Activated CD4-positive, alpha-beta T cell treated with anti-CD3 and anti-CD28 coated beads, Interleukin-2, amount 10 ng/mL, durations not matched to agents 24 days and 14 days (primary cell): ENCODE measurements at regions not wholly inside any gene's neighbourhood (a gene's known extent, or its start where the extent isn't known, plus 50 kb on each side); places are given as distances from the start of the nearest gene placed in this dataset.

Experiments used
- DNase-seq: peaks from one replicate; pipeline ENCODE4 v3.0.0; 2022
- H3K27ac Mint-ChIP-seq: one replicate; pipeline ENCODE4 v1.8.0; 2022; ENCODE audit warnings: mild to moderate bottlenecking, mixed read lengths
- H3K27me3 Mint-ChIP-seq: one replicate; pipeline ENCODE4 v1.8.0; 2022; ENCODE audit warnings: mixed read lengths
- H3K36me3 Mint-ChIP-seq: one replicate; pipeline ENCODE4 v1.8.0; 2022; ENCODE audit warnings: low read depth, mild to moderate bottlenecking, mixed read lengths
- H3K4me1 Mint-ChIP-seq: one replicate; pipeline ENCODE4 v1.8.0; 2021; ENCODE audit warnings: mixed read lengths
- H3K4me3 Mint-ChIP-seq: one replicate; pipeline ENCODE4 v1.8.0; 2022; ENCODE audit warnings: mild to moderate bottlenecking, moderate library complexity, mixed read lengths
- H3K9me3 Mint-ChIP-seq: one replicate; pipeline ENCODE4 v1.8.0; 2021; ENCODE audit warnings: mixed read lengths
- intact Hi-C: fragments of 100-400 bp; cut with micrococcal nuclease; formaldehyde crosslinking; loops from one replicate; pipeline ENCODE4 v1.15.1; 2023

GRCh38 chr13:105979131-105980011 lies 556.1 kb downstream of the EFNB2 start:
- DNase-seq: no peak
- Mint-ChIP-seq H3K4me1 (no peaks in the 10 kb centered on the region), H3K27ac (no peak overlapping the region), H3K9me3 (no peaks in the 10 kb centered on the region), H3K27me3 (no peaks in the 10 kb centered on the region), H3K4me3 (no peak overlapping the region), H3K36me3 (no peaks in the 10 kb centered on the region)
- intact Hi-C loops: no loop called here

- Mint-ChIP-seq H3K4me1 (no peaks in the 10 kb centered on the region), H3K36me3 (no peaks in the 10 kb centered on the region), H3K27me3 (no peaks in the 10 kb centered on the region), H3K27ac (no peak overlapping the region), H3K9me3 (no peaks in the 10 kb centered on the region), H3K4me3 (no peak overlapping the region)
- intact Hi-C loops: no loop called here
- no peak for DNase-seq
These were observed 561.1 kb downstream of the EFNB2 start for GRCh38 chr13:105974380-105974779.

DNA sequence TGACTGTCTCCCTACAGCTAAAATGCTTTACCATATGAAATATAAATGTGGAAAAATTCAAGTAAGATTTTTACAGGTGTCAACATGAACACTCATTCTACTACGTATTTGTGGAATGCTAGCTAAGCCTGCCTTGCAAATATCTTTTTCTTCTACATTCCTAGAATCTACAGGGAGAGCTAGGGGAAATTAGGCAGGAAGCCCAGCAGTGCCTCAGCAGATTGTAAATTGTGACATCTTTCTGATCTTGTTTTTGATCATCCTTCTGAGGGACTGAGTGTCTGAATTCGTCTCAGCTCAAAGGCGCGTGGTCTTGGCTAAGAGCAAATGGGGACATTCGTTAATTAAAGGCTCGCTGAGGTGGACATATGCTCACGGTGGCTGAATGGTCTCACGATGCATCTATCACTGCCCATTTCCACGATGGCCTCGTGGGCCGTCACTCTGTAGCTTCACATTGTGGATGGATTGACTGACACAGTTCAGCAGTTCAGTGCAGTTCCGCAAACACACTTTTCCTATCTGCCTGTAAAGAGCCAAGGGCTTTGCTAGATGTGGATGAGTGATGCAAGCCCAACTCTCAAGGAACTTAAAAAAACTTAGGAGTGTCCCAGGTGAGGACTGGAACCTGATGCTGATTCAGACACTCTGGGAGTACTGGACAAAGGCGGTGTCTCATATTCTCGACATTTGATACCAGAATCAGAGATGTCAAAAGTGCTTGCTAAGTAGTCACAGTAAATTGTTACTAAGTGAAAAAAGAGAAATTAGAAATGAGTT lies 562.5 kb downstream of the EFNB2 start:
- no peaks in the 10 kb centered on the region for H3K9me3 Mint-ChIP-seq
- no peaks in the 10 kb centered on the region for H3K4me1 Mint-ChIP-seq
- no peaks in the 10 kb centered on the region for H3K36me3 Mint-ChIP-seq
- DNase-seq: no peak
- H3K27ac Mint-ChIP-seq: no peak overlapping the region
- H3K4me3 Mint-ChIP-seq: no peak overlapping the region
- no peaks in the 10 kb centered on the region for H3K27me3 Mint-ChIP-seq
- intact Hi-C loops: no loop called here

- Mint-ChIP-seq H3K27me3 (no peaks in the 10 kb centered on the region), H3K4me3 (no peak overlapping the region), H3K4me1 (no peaks in the 10 kb centered on the region), H3K36me3 (no peaks in the 10 kb centered on the region), H3K9me3 (no peaks in the 10 kb centered on the region), H3K27ac (no peak overlapping the region)
- DNase-seq: no peak
- intact Hi-C loops: no loop called here
These were observed 563.1 kb downstream of the EFNB2 start for GRCh38 chr13:105972306-105972721.

GRCh38 chr13:105971738-105972137 lies 563.7 kb downstream of the EFNB2 start:
- no peaks in the 10 kb centered on the region for H3K9me3 Mint-ChIP-seq
- no peak for DNase-seq
- no peaks in the 10 kb centered on the region for H3K4me1 Mint-ChIP-seq
- intact Hi-C loops: no loop called here
- no peak overlapping the region for H3K27ac Mint-ChIP-seq
- no peak overlapping the region for H3K4me3 Mint-ChIP-seq
- H3K36me3 Mint-ChIP-seq: no peaks in the 10 kb centered on the region
- H3K27me3 Mint-ChIP-seq: no peaks in the 10 kb centered on the region

DNA sequence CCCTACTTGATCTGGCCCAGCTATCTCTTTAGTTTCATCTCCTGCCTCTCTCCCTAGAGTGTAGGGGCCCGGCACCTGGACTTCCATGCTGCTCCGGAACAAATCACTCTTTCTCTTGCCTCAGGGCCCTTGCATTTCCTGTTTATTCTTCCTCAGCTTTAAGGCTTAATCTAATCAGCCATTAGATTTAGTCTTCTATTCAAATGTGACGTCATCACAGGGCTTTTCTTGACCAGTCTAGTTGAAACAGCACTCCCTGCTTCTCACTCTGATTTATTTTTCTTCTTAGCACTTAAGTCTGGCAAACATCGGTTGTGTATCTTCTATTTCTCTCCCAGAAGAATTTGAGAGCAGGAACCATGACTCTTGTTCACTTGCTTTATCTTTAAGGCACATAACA lies 564.1 kb downstream of the EFNB2 start:
- Mint-ChIP-seq H3K36me3 (no peaks in the 10 kb centered on the region), H3K9me3 (no peaks in the 10 kb centered on the region), H3K4me1 (no peaks in the 10 kb centered on the region), H3K4me3 (no peak overlapping the region), H3K27ac (no peak overlapping the region), H3K27me3 (no peaks in the 10 kb centered on the region)
- intact Hi-C loops: no loop called here
- no peak for DNase-seq

DNA sequence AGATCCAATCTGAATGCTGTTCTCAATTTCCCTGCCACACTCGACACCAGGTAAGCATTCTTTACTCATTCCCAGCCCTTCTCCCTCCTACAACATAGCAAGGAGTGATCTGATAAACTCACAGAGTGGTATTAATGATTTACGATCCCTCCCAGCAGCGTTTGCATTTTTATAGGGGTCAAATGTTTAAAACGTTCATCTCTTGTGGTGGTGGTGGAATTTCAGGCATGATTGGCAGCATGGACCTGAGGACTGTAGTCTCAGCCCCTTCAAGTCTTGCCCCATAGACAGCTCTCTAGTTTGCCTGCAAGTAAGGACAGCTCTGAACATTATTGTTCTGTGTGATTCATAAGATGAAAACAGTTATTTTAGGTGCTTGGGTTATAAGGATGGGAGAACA lies 565.7 kb downstream of the EFNB2 start:
- intact Hi-C loops: no loop called here
- Mint-ChIP-seq H3K27me3 (no peaks in the 10 kb centered on the region), H3K27ac (no peak overlapping the region), H3K36me3 (no peaks in the 10 kb centered on the region), H3K4me3 (no peak overlapping the region), H3K4me1 (no peaks in the 10 kb centered on the region), H3K9me3 (no peaks in the 10 kb centered on the region)
- DNase-seq: no peak

DNA sequence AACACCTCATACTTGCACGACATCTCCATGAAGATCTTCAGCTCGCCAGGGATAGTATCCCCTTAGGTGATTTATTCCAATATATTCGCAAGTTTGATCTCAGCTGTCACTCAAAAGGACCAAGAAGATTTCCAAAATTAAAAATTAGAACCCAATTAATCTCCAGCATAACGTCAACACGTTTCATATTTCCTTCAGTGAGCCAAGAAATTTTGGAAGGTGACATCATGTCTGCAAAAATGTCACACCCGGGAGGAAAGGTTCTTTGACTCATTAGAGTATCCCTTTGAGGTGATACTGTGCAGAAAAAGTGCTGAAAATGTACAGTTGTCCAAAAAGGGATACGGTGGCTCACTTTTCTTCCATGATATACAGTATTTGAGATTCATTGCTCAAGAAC lies 569.6 kb downstream of the EFNB2 start:
- no peak for DNase-seq
- Mint-ChIP-seq H3K4me3 (no peak overlapping the region), H3K27me3 (no peaks in the 10 kb centered on the region), H3K9me3 (no peaks in the 10 kb centered on the region), H3K4me1 (no peaks in the 10 kb centered on the region), H3K27ac (no peak overlapping the region), H3K36me3 (no peaks in the 10 kb centered on the region)
- intact Hi-C loops: no loop called here

DNA sequence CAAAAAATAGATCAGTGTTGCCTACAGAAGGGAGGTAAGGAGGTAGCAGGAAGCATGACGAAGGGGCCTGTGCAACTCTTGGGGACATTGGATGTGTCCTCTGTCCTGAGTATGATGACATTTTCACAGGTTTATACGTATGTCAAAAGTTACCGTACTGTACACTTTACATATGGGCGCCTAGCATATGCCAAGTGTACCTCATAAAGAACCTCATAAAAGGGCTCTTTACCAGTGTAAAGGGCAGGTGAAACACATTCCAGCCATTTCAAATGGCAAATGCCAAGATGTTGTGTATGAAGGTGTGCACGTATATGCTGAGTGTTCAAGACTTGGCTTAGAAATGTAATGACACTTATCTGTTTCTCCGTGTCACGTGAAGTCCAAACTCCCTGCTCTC lies 573.4 kb downstream of the EFNB2 start:
- no peaks in the 10 kb centered on the region for H3K36me3 Mint-ChIP-seq
- intact Hi-C loops: no loop called here
- H3K27ac Mint-ChIP-seq: no peak overlapping the region
- H3K9me3 Mint-ChIP-seq: no peaks in the 10 kb centered on the region
- H3K27me3 Mint-ChIP-seq: no peaks in the 10 kb centered on the region
- H3K4me3 Mint-ChIP-seq: no peak overlapping the region
- DNase-seq: no peak
- H3K4me1 Mint-ChIP-seq: no peaks in the 10 kb centered on the region

DNA sequence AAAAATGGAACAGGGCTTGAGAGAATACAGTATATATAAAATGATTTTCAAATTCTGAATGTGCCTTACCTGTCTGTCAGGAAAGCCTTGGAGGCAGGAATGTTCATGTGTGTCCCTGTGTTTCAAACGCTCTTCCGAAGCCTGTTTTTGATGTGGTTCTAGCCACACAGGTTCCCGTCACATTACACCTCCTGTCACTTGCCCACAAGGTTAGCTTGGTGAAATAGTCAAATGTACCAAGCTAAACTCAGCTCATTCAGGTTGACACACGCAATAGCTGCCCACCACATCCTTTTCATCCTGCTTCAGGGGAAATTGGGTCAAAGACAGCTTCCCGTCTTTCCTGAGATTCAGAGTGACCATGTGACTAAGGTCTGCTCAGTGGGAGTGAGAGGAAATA lies 574.0 kb downstream of the EFNB2 start:
- Mint-ChIP-seq H3K27me3 (no peaks in the 10 kb centered on the region), H3K36me3 (no peaks in the 10 kb centered on the region), H3K27ac (no peak overlapping the region), H3K4me3 (no peak overlapping the region), H3K4me1 (no peaks in the 10 kb centered on the region), H3K9me3 (no peaks in the 10 kb centered on the region)
- intact Hi-C loops: no loop called here
- no peak for DNase-seq

DNA sequence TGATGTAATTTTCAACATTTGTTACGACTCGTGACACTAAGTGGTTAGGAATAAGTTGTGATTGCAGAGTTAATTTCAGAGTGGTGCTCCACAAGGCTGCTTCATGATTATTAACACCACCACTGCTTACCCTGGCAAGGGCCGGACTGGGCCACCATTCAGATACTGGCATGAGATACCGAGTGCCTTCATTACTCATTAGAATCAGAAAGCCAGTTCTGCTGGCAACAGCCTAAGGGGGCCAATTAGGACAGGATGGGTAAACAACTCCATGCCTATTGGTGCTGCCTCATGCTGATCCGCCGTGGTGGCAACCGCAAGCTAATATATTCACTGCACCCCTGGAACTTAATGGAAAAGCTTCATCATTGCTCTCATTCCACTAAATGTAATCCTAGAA lies 575.1 kb downstream of the EFNB2 start:
- Mint-ChIP-seq H3K4me3 (no peak overlapping the region), H3K27me3 (no peaks in the 10 kb centered on the region), H3K36me3 (no peaks in the 10 kb centered on the region), H3K9me3 (no peaks in the 10 kb centered on the region), H3K27ac (no peak overlapping the region), H3K4me1 (no peaks in the 10 kb centered on the region)
- no peak for DNase-seq
- intact Hi-C loops: no loop called here

DNA sequence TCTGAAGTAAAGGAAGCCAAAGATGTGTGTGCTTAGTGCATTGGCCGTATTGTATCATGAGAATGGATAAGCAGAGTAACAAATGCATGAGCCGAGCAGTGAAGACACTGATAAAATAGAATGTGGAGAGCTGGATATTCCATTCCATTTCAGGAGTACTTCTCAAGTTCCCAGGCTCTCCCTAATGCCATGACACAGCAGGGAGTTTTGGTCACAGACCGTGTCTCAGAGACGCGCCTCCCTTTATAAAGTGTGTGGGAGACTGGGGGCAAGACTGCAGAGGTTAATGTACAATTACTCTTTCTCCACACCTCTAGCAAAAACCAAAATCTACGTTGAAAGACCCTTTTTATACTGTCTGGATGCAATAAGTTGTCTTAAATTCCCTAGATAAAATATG lies 575.6 kb downstream of the EFNB2 start:
- no peak overlapping the region for H3K4me3 Mint-ChIP-seq
- H3K9me3 Mint-ChIP-seq: no peaks in the 10 kb centered on the region
- no peaks in the 10 kb centered on the region for H3K27me3 Mint-ChIP-seq
- no peaks in the 10 kb centered on the region for H3K36me3 Mint-ChIP-seq
- DNase-seq: no peak
- H3K4me1 Mint-ChIP-seq: no peaks in the 10 kb centered on the region
- intact Hi-C loops: no loop called here
- no peak overlapping the region for H3K27ac Mint-ChIP-seq

DNA sequence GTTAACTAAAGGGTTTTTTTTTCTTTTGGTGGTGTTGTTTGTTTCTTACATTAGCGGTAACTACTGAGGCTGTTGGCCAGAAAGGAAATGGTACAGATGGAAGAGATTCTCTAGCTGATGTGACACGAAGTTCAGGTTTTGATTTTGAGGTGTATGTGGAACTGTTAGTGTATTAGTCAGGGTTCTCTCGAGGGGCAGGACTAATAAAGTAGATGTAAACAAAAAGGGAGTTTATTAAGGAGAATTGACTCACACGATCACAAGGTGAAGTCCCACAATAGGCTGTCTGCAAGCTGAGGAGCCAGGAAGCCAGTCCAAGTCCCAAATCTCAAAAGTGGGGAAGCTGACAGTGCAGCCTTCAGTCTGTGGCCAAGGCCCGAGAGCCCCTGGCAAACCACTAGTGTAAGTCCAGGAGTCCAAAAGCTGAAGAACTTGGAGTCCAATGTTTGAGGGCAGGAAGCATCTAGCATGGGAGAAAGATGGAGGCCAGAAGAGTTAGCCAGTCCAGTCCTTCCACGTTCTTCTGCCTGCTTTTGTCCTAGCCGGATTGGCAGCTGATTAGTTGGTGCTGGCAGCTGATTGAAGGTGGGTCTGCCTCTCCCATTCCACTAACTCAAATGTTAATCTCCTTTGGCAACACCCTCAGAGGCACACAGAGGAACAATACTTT lies 577.6 kb downstream of the EFNB2 start:
- intact Hi-C loops: no loop called here
- Mint-ChIP-seq H3K4me3 (no peak overlapping the region), H3K27me3 (no peaks in the 10 kb centered on the region), H3K9me3 (no peaks in the 10 kb centered on the region), H3K36me3 (no peaks in the 10 kb centered on the region), H3K4me1 (no peaks in the 10 kb centered on the region), H3K27ac (no peak overlapping the region)
- DNase-seq: no peak

- Mint-ChIP-seq H3K4me3 (no peak overlapping the region), H3K36me3 (no peaks in the 10 kb centered on the region), H3K9me3 (no peaks in the 10 kb centered on the region), H3K27me3 (no peaks in the 10 kb centered on the region), H3K4me1 (no peaks in the 10 kb centered on the region), H3K27ac (no peak overlapping the region)
- intact Hi-C loops: no loop called here
- DNase-seq: no peak
These were observed 578.5 kb downstream of the EFNB2 start for GRCh38 chr13:105956921-105957320.
